ENCODE measurements at regions not wholly inside any gene's neighbourhood (a gene's known extent, or its start where the extent isn't known, plus 50 kb on each side); places are given as distances from the start of the nearest gene placed in this dataset.

GRCh38 chr4:55175779-55176231 lies 50.4 kb upstream of the KDR start:
- no CpG with 5 or more reads among the region's 5 CpGs for WGBS (ENCODE audit: insufficient coverage)
- Histone ChIP-seq H3K36me3 (ENCODE audit: control insufficient read depth, insufficient read depth, low read length) (no peaks in the 10 kb centered on the region), H3K4me1 (ENCODE audit: control insufficient read depth, insufficient read depth, low read length) (peaks cover 11% of the 10 kb centered on the region), H3K4me3 (ENCODE audit: low read length) (no peak overlapping the region), H3K27ac (ENCODE audit: low read length) (peak overlapping the region; percentile 53), H3K9me3 (replicated peaks; ENCODE audit: control insufficient read depth, low read depth, low read length) (no peaks in the 10 kb centered on the region), H3K27me3 (ENCODE audit: control insufficient read depth, insufficient read depth, low read length) (no peaks in the 10 kb centered on the region)
- DNase-seq, result no peak

GRCh38 chr4:55176497-55176896 lies 51.1 kb upstream of the KDR start:
- Histone ChIP-seq H3K4me1 (ENCODE audit: control insufficient read depth, insufficient read depth, low read length) (peaks cover 15% of the 10 kb centered on the region), H3K9me3 (replicated peaks; ENCODE audit: control insufficient read depth, low read depth, low read length) (no peaks in the 10 kb centered on the region), H3K27ac (ENCODE audit: low read length) (peak overlapping the region; percentile 53), H3K36me3 (ENCODE audit: control insufficient read depth, insufficient read depth, low read length) (no peaks in the 10 kb centered on the region), H3K27me3 (ENCODE audit: control insufficient read depth, insufficient read depth, low read length) (no peaks in the 10 kb centered on the region), H3K4me3 (ENCODE audit: low read length) (no peak overlapping the region)
- WGBS (ENCODE audit: insufficient coverage), result no CpG with 5 or more reads among the region's 4 CpGs
- no peak for DNase-seq

GRCh38 chr4:55177461-55177860 lies 52.1 kb upstream of the KDR start:
- Histone ChIP-seq H3K27ac (ENCODE audit: low read length) (peak overlapping the region; percentile 47), H3K4me1 (ENCODE audit: control insufficient read depth, insufficient read depth, low read length) (peaks cover 12% of the 10 kb centered on the region), H3K4me3 (ENCODE audit: low read length) (no peak overlapping the region), H3K27me3 (ENCODE audit: control insufficient read depth, insufficient read depth, low read length) (no peaks in the 10 kb centered on the region), H3K36me3 (ENCODE audit: control insufficient read depth, insufficient read depth, low read length) (no peaks in the 10 kb centered on the region), H3K9me3 (replicated peaks; ENCODE audit: control insufficient read depth, low read depth, low read length) (no peaks in the 10 kb centered on the region)
- no peak for DNase-seq
- 100% methylated on average over 1 of the region's 4 CpGs for WGBS (ENCODE audit: insufficient coverage)

- Histone ChIP-seq H3K27me3 (ENCODE audit: control insufficient read depth, insufficient read depth, low read length) (no peaks in the 10 kb centered on the region), H3K4me1 (ENCODE audit: control insufficient read depth, insufficient read depth, low read length) (peaks cover 12% of the 10 kb centered on the region), H3K4me3 (ENCODE audit: low read length) (no peak overlapping the region), H3K27ac (ENCODE audit: low read length) (peak overlapping the region; percentile 57), H3K36me3 (ENCODE audit: control insufficient read depth, insufficient read depth, low read length) (no peaks in the 10 kb centered on the region), H3K9me3 (replicated peaks; ENCODE audit: control insufficient read depth, low read depth, low read length) (no peaks in the 10 kb centered on the region)
- WGBS (ENCODE audit: insufficient coverage), result no CpG with 5 or more reads among the region's 7 CpGs
- no peak for DNase-seq
Observed at GRCh38 chr4:55178226-55179005, 53.0 kb upstream of the KDR start.

GRCh38 chr4:55181010-55182005 lies 55.9 kb upstream of the KDR start:
- no peaks in the 10 kb centered on the region for H3K36me3 ChIP-seq (ENCODE audit: control insufficient read depth, insufficient read depth, low read length)
- H3K4me3 ChIP-seq (ENCODE audit: low read length), result no peak overlapping the region
- peak; percentile 80 for DNase-seq
- peaks cover 19% of the 10 kb centered on the region for H3K4me1 ChIP-seq (ENCODE audit: control insufficient read depth, insufficient read depth, low read length)
- H3K27ac ChIP-seq (ENCODE audit: low read length), result no peak overlapping the region
- no CpG with 5 or more reads among the region's 9 CpGs for WGBS (ENCODE audit: insufficient coverage)
- H3K27me3 ChIP-seq (ENCODE audit: control insufficient read depth, insufficient read depth, low read length), result no peaks in the 10 kb centered on the region
- no peaks in the 10 kb centered on the region for H3K9me3 ChIP-seq (replicated peaks; ENCODE audit: control insufficient read depth, low read depth, low read length)

- H3K4me3 ChIP-seq (ENCODE audit: low read length), result no peak overlapping the region
- DNase-seq, result no peak
- H3K36me3 ChIP-seq (ENCODE audit: control insufficient read depth, insufficient read depth, low read length), result no peaks in the 10 kb centered on the region
- H3K27ac ChIP-seq (ENCODE audit: low read length), result no peak overlapping the region
- peaks cover 10% of the 10 kb centered on the region for H3K4me1 ChIP-seq (ENCODE audit: control insufficient read depth, insufficient read depth, low read length)
- no peaks in the 10 kb centered on the region for H3K9me3 ChIP-seq (replicated peaks; ENCODE audit: control insufficient read depth, low read depth, low read length)
- 62% methylated on average over 5 of the region's 8 CpGs for WGBS (ENCODE audit: insufficient coverage)
- no peaks in the 10 kb centered on the region for H3K27me3 ChIP-seq (ENCODE audit: control insufficient read depth, insufficient read depth, low read length)
Observed at GRCh38 chr4:55183926-55184599, 58.7 kb upstream of the KDR start.

- no peak overlapping the region for H3K27ac ChIP-seq (ENCODE audit: low read length)
- DNase-seq, result peak; percentile 47
Observed at GRCh38 chr4:55184600-55185523, 59.5 kb upstream of the KDR start.

GRCh38 chr4:55186123-55186522 lies 60.7 kb upstream of the KDR start:
- no peaks in the 10 kb centered on the region for H3K9me3 ChIP-seq (replicated peaks; ENCODE audit: control insufficient read depth, low read depth, low read length)
- no peak overlapping the region for H3K27ac ChIP-seq (ENCODE audit: low read length)
- DNase-seq, result no peak
- no peak overlapping the region for H3K4me3 ChIP-seq (ENCODE audit: low read length)
- no peaks in the 10 kb centered on the region for H3K27me3 ChIP-seq (ENCODE audit: control insufficient read depth, insufficient read depth, low read length)
- peaks cover 8% of the 10 kb centered on the region for H3K4me1 ChIP-seq (ENCODE audit: control insufficient read depth, insufficient read depth, low read length)
- H3K36me3 ChIP-seq (ENCODE audit: control insufficient read depth, insufficient read depth, low read length), result no peaks in the 10 kb centered on the region

More at GRCh38 chr4:55184600-55185523, 59.5 kb upstream of the KDR start:
- Histone ChIP-seq H3K27me3 (ENCODE audit: control insufficient read depth, insufficient read depth, low read length) (no peaks in the 10 kb centered on the region), H3K4me3 (ENCODE audit: low read length) (no peak overlapping the region), H3K4me1 (ENCODE audit: control insufficient read depth, insufficient read depth, low read length) (peaks cover 10% of the 10 kb centered on the region), H3K36me3 (ENCODE audit: control insufficient read depth, insufficient read depth, low read length) (no peaks in the 10 kb centered on the region), H3K9me3 (replicated peaks; ENCODE audit: control insufficient read depth, low read depth, low read length) (no peaks in the 10 kb centered on the region)
- 81% methylated on average over 5 of the region's 9 CpGs for WGBS (ENCODE audit: insufficient coverage)

- Histone ChIP-seq H3K4me3 (ENCODE audit: low read length) (no peak overlapping the region), H3K9me3 (replicated peaks; ENCODE audit: control insufficient read depth, low read depth, low read length) (no peaks in the 10 kb centered on the region), H3K27me3 (ENCODE audit: control insufficient read depth, insufficient read depth, low read length) (no peaks in the 10 kb centered on the region), H3K27ac (ENCODE audit: low read length) (no peak overlapping the region), H3K4me1 (ENCODE audit: control insufficient read depth, insufficient read depth, low read length) (peaks cover 7% of the 10 kb centered on the region), H3K36me3 (ENCODE audit: control insufficient read depth, insufficient read depth, low read length) (no peaks in the 10 kb centered on the region)
- DNase-seq, result no peak
- WGBS (ENCODE audit: insufficient coverage), result no CpG with 5 or more reads among the region's 3 CpGs
Observed at GRCh38 chr4:55186700-55187099, 61.3 kb upstream of the KDR start.
